ENCODE measurements at regions not wholly inside any gene's neighbourhood (a gene's known extent, or its start where the extent isn't known, plus 50 kb on each side); places are given as distances from the start of the nearest gene placed in this dataset.
"Not testable (repeated sequence)": the region's sequence is repeated elsewhere in the genome, so short reads cannot be mapped to it uniquely, and the experiment has no call there.

- no peak for FAIRE-seq
Observed at GRCh38 chr7:65809259-65809981, 63.5 kb upstream of the VKORC1L1 start.

GRCh38 chr7:65809982-65810288 lies 62.9 kb upstream of the VKORC1L1 start:
- no peak for FAIRE-seq

- FAIRE-seq: no peak
Observed at GRCh38 chr7:65812281-65812680, 60.6 kb upstream of the VKORC1L1 start.

- not testable (repeated sequence) for FAIRE-seq
Observed at GRCh38 chr7:65814556-65815167, 58.2 kb upstream of the VKORC1L1 start.

GRCh38 chr7:65820287-65820950 lies 52.5 kb upstream of the VKORC1L1 start:
- no peak for FAIRE-seq
